ENCODE measurements at regions not wholly inside any gene's neighbourhood (a gene's known extent, or its start where the extent isn't known, plus 50 kb on each side); places are given as distances from the start of the nearest gene placed in this dataset.

GRCh38 chr14:40269436-40269835, 837.2 kb upstream of the FBXO33 start:
- TF ChIP-seq, protein P1, sequence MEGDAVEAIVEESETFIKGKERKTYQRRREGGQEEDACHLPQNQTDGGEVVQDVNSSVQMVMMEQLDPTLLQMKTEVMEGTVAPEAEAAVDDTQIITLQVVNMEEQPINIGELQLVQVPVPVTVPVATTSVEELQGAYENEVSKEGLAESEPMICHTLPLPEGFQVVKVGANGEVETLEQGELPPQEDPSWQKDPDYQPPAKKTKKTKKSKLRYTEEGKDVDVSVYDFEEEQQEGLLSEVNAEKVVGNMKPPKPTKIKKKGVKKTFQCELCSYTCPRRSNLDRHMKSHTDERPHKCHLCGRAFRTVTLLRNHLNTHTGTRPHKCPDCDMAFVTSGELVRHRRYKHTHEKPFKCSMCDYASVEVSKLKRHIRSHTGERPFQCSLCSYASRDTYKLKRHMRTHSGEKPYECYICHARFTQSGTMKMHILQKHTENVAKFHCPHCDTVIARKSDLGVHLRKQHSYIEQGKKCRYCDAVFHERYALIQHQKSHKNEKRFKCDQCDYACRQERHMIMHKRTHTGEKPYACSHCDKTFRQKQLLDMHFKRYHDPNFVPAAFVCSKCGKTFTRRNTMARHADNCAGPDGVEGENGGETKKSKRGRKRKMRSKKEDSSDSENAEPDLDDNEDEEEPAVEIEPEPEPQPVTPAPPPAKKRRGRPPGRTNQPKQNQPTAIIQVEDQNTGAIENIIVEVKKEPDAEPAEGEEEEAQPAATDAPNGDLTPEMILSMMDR (conservative IDR thresholded peaks at IDR 0.05), result no peak
- no peak overlapping the region for H3K27ac ChIP-seq

GRCh38 chr14:40268236-40268635, 836.0 kb upstream of the FBXO33 start:
- no peak overlapping the region for H3K27ac ChIP-seq
- TF ChIP-seq, protein P1 (conservative IDR thresholded peaks at IDR 0.05), result no peak

DNA sequence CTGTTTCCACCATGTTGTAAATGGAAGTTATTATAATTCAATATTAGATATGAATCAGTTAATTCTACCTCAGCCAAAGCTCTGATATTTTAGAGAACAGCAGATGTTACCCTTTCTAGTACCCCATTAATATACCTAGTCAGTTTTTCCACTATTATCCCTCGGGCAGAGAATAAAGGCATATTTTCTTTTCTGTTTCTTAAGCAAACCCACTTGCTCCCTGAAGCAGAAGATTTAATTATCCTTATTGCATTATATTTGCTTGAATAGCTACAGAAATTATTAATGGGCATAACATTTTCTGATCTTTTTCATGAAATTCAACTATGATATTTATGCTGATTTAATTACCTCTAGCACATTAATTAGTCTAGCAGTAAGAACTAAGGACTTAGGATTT, 832.9 kb upstream of the FBXO33 start:
- TF ChIP-seq, protein P1 (conservative IDR thresholded peaks at IDR 0.05), result no peak
- H3K27ac ChIP-seq, result no peak overlapping the region

DNA sequence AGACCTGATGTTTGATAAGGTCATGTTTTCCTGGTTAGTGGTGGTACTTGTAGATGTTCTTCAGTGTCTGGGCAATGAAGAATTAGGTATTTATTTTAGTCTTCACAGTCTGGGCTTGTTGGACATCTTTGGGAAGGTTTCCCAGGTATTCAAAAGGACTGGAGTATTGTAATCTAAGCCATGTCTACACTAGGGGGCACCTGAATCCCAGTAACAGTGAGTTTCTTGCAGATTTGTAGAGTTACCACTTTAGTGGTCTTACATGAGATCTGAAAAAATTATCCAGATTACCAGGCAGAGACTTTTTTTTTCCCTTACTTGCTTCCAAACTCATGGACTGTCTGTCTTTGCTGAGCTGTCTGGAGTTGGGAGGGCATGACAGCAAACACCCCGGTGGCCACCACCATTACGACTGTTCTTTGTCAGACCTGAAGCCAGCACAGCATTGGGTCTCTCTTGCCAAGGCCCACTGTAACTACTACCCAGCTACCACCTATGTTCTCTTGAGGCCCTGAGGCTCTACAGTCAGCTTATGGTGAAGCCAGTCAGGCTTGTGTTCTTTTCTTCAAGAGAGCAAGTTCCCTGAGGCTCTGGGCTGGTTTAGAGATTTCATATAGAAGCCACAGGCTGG, 820.7 kb upstream of the FBXO33 start:
- TF ChIP-seq, protein P1 (conservative IDR thresholded peaks at IDR 0.05), result peak; percentile 42
- H3K27ac ChIP-seq, result no peak overlapping the region

- TF ChIP-seq, protein P1 (conservative IDR thresholded peaks at IDR 0.05), result no peak
- H3K27ac ChIP-seq, result no peak overlapping the region
Measured at GRCh38 chr14:40248671-40249070, 816.4 kb upstream of the FBXO33 start.

GRCh38 chr14:40240245-40240859, 808.1 kb upstream of the FBXO33 start:
- no peak overlapping the region for H3K27ac ChIP-seq
- TF ChIP-seq, protein P1 (conservative IDR thresholded peaks at IDR 0.05), result no peak

GRCh38 chr14:40232302-40232701, 800.1 kb upstream of the FBXO33 start:
- TF ChIP-seq, protein P1 (conservative IDR thresholded peaks at IDR 0.05), result no peak

More at GRCh38 chr14:40232302-40232701, 800.1 kb upstream of the FBXO33 start:
- H3K27ac ChIP-seq, result no peak overlapping the region

Data from VCaP (cell line).